Ureter (tissue), 1 donor: ENCODE measurements at regions not wholly inside any gene's neighbourhood (a gene's known extent, or its start where the extent isn't known, plus 50 kb on each side); places are given as distances from the start of the nearest gene placed in this dataset.
"Not testable (repeated sequence)": the region's sequence is repeated elsewhere in the genome, so short reads cannot be mapped to it uniquely, and the experiment has no call there.

ENCODE experiments used
- DNase-seq: peaks from one replicate; pipeline ENCODE4 v3.0.0-alpha.2; 2020; ENCODE audit warnings: low spot score
- donor health status: DM: yes; HTN: yes; CAD: no.

- no peak for DNase-seq
These were observed 139.3 kb downstream of the MID1IP1 start for GRCh38 chrX:38940547-38940946.

GRCh38 chrX:38941675-38942074 lies 140.4 kb downstream of the MID1IP1 start:
- no peak for DNase-seq

GRCh38 chrX:38943120-38943519 lies 141.9 kb downstream of the MID1IP1 start:
- no peak for DNase-seq

- no peak for DNase-seq
These were observed 146.8 kb downstream of the MID1IP1 start for GRCh38 chrX:38948046-38948445.

GRCh38 chrX:38954520-38954919 lies 153.3 kb downstream of the MID1IP1 start:
- DNase-seq, result no peak

- no peak for DNase-seq
These were observed 158.5 kb downstream of the MID1IP1 start for GRCh38 chrX:38959736-38960135.

- DNase-seq, result no peak
These were observed 158.9 kb downstream of the MID1IP1 start for GRCh38 chrX:38960137-38960536.

GRCh38 chrX:38961936-38962335 lies 160.7 kb downstream of the MID1IP1 start:
- no peak for DNase-seq

- DNase-seq, result not testable (repeated sequence)
These were observed 162.0 kb downstream of the MID1IP1 start for GRCh38 chrX:38963244-38963643.

GRCh38 chrX:38965888-38966287 lies 164.6 kb downstream of the MID1IP1 start:
- no peak for DNase-seq

GRCh38 chrX:38968344-38969216 lies 167.3 kb downstream of the MID1IP1 start:
- no peak for DNase-seq

- no peak for DNase-seq
These were observed 168.8 kb downstream of the MID1IP1 start for GRCh38 chrX:38970074-38970473.

- DNase-seq, result no peak
These were observed 169.6 kb downstream of the MID1IP1 start for GRCh38 chrX:38970845-38971244.

GRCh38 chrX:38973322-38973721 lies 172.1 kb downstream of the MID1IP1 start:
- no peak for DNase-seq

GRCh38 chrX:38974542-38974941 lies 173.3 kb downstream of the MID1IP1 start:
- no peak for DNase-seq

- DNase-seq, result no peak
These were observed 174.2 kb downstream of the MID1IP1 start for GRCh38 chrX:38975368-38975942.

GRCh38 chrX:38982370-38982769 lies 181.1 kb downstream of the MID1IP1 start:
- DNase-seq, result no peak

GRCh38 chrX:38982843-38983242 lies 181.6 kb downstream of the MID1IP1 start:
- no peak for DNase-seq

- no peak for DNase-seq
These were observed 184.1 kb downstream of the MID1IP1 start for GRCh38 chrX:38985375-38985774.

- no peak for DNase-seq
These were observed 184.7 kb downstream of the MID1IP1 start for GRCh38 chrX:38985945-38986344.

- no peak for DNase-seq
These were observed 185.3 kb downstream of the MID1IP1 start for GRCh38 chrX:38986586-38986985.

- no peak for DNase-seq
These were observed 186.0 kb downstream of the MID1IP1 start for GRCh38 chrX:38987198-38987651.

GRCh38 chrX:38988301-38988700 lies 187.0 kb downstream of the MID1IP1 start:
- no peak for DNase-seq
